ENCODE measurements at regions not wholly inside any gene's neighbourhood (a gene's known extent, or its start where the extent isn't known, plus 50 kb on each side); places are given as distances from the start of the nearest gene placed in this dataset.

DNA sequence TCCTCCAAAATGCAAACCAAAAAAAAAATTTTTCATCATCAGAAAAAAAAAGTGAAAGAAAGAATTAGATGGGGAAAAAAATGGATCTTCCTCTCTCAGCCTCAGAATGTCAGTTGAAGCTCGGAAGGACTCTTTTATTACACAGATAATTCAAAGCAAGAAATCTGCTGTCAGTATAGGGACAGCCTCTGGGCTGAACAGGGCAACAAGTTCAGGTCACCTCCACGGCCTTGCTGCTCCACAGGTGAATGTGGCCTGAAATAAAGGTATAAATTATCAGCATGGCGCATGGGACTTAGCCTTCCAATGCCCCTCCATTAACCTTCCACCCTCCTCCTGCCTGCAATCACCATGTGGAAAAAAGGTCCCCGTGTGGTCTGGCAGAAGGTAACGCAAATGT is 316.8 kb upstream of the POU3F3 start:
- TF ChIP-seq POLR2A (IDR thresholded peaks at IDR 0.05) (no peak), POLR2AphosphoS5 (IDR thresholded peaks at IDR 0.05) (no peak), CTCF (IDR thresholded peaks at IDR 0.05) (no peak)
- no peaks in the 10 kb centered on the region for H3K36me3 ChIP-seq
- peaks cover 0 to 4% of the 10 kb centered on the region in 2 donors for H3K9me3 ChIP-seq
- intact Hi-C loops (cut with DNase I; ENCODE audit: low total_unique reads) = no loop called here
- H3K27ac ChIP-seq = no peak overlapping the region
- H3K27me3 ChIP-seq = no peaks in the 10 kb centered on the region
- no peak overlapping the region for H3K4me3 ChIP-seq
- no peak for DNase-seq (ENCODE audit: low spot score in 2 of 2)
- no peaks in the 10 kb centered on the region for H3K4me1 ChIP-seq

DNA sequence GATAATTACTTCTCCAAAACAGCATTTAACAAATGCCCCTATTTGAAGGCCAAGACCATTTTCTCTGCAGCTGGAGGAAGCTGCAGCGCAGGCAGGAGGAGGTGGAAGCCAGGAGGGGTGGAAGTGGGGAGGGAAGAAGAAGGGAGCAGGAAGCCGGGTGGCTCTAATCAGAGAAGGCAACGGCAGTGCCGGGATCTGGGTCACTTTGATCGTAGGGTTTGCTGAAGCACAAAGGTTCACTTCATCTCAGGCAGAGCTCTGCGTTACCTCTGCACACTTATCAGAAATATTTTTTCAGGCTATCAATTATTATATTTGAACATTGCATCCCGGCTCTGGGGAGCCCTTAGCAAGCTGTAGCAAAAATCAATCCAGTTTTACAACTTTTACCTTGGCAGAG is 315.8 kb upstream of the POU3F3 start:
- intact Hi-C loops (cut with DNase I; ENCODE audit: low total_unique reads) = no loop called here

GRCh38 chr2:104539649-104540048 is 314.3 kb upstream of the POU3F3 start:
- H3K27me3 ChIP-seq = no peaks in the 10 kb centered on the region
- H3K36me3 ChIP-seq = no peaks in the 10 kb centered on the region
- H3K9me3 ChIP-seq = peaks cover 0 to 4% of the 10 kb centered on the region in 2 donors
- H3K4me3 ChIP-seq = no peak overlapping the region
- no peaks in the 10 kb centered on the region for H3K4me1 ChIP-seq
- TF ChIP-seq POLR2A (IDR thresholded peaks at IDR 0.05) = no peak
- no peak for TF ChIP-seq POLR2AphosphoS5 (IDR thresholded peaks at IDR 0.05)
- TF ChIP-seq CTCF (IDR thresholded peaks at IDR 0.05) = no peak
- DNase-seq (ENCODE audit: low spot score in 2 of 2) = no peak
- no peak overlapping the region for H3K27ac ChIP-seq
- intact Hi-C loops (cut with DNase I; ENCODE audit: low total_unique reads) = no loop called here

More for the DNA sequence above, 315.8 kb upstream of the POU3F3 start:
- H3K27ac ChIP-seq = no peak overlapping the region
- no peak for TF ChIP-seq POLR2A (IDR thresholded peaks at IDR 0.05)
- TF ChIP-seq CTCF (IDR thresholded peaks at IDR 0.05) = no peak
- TF ChIP-seq POLR2AphosphoS5 (IDR thresholded peaks at IDR 0.05) = no peak
- H3K9me3 ChIP-seq = peaks cover 0 to 4% of the 10 kb centered on the region in 2 donors
- H3K4me3 ChIP-seq = no peak overlapping the region
- no peaks in the 10 kb centered on the region for H3K36me3 ChIP-seq
- H3K27me3 ChIP-seq = no peaks in the 10 kb centered on the region
- no peak for DNase-seq (ENCODE audit: low spot score in 2 of 2)
- no peaks in the 10 kb centered on the region for H3K4me1 ChIP-seq

DNA sequence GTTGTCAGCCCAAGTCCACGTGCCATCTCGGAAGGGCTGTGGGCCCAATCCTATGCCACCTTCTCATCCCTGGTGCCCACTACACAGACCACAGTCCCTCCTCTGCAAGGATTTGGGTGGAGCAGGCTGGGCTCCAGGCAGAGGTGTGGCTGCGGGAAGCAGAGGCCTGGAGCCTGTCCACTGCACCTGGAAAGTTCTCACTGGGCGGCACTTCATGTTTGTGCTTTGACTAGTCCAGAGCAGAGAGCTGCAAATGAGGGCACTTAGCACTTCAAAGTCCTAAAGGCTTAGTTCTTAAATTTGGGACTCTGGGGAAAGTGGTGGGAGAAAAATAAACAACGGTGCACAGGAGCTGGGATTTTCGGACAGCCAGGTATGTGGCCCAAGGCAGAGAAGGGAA is 308.9 kb upstream of the POU3F3 start:
- DNase-seq (ENCODE audit: low spot score in 2 of 2) = no peak
- Histone ChIP-seq H3K4me3 (no peak overlapping the region), H3K27ac (no peak overlapping the region), H3K9me3 (no peaks in the 10 kb centered on the region), H3K4me1 (no peaks in the 10 kb centered on the region), H3K36me3 (no peaks in the 10 kb centered on the region), H3K27me3 (no peaks in the 10 kb centered on the region)
- intact Hi-C loops (cut with DNase I; ENCODE audit: low total_unique reads) = no loop called here
- TF ChIP-seq POLR2A (IDR thresholded peaks at IDR 0.05) (no peak), CTCF (IDR thresholded peaks at IDR 0.05) (no peak), POLR2AphosphoS5 (IDR thresholded peaks at IDR 0.05) (no peak)

GRCh38 chr2:104546537-104546936 is 307.4 kb upstream of the POU3F3 start:
- Histone ChIP-seq H3K36me3 (no peaks in the 10 kb centered on the region), H3K4me1 (no peaks in the 10 kb centered on the region), H3K4me3 (no peak overlapping the region), H3K27me3 (no peaks in the 10 kb centered on the region), H3K27ac (no peak overlapping the region), H3K9me3 (no peaks in the 10 kb centered on the region)
- no peak for DNase-seq (ENCODE audit: low spot score in 2 of 2)
- TF ChIP-seq POLR2A (IDR thresholded peaks at IDR 0.05) (no peak), POLR2AphosphoS5 (IDR thresholded peaks at IDR 0.05) (no peak), CTCF (IDR thresholded peaks at IDR 0.05) (no peak)
- intact Hi-C loops (cut with DNase I; ENCODE audit: low total_unique reads) = no loop called here
